ENCODE measurements at regions not wholly inside any gene's neighbourhood (a gene's known extent, or its start where the extent isn't known, plus 50 kb on each side); places are given as distances from the start of the nearest gene placed in this dataset.

GRCh38 chr5:141745390-141745789, 63.4 kb upstream of the ARAP3 start:
- intact Hi-C loops (cut with micrococcal nuclease) = no loop called here
- POLR2A ChIA-PET = no interaction called here
- no TSS peak for BruUV-seq (replicated peaks)

More at GRCh38 chr5:141745390-141745789, 63.4 kb upstream of the ARAP3 start:
- no peak overlapping the region for H3K27ac ChIP-seq (ENCODE audit: low read depth, low read length)
- H2AFZ ChIP-seq (ENCODE audit: low read depth, low read length, poor library complexity, severe bottlenecking) = no peak overlapping the region
- no peaks in the 10 kb centered on the region; a peak in 1 of 4 replicates for H3K4me1 ChIP-seq (ENCODE audit: control insufficient read depth in 1 of 2, insufficient read depth in 2 of 2, low read length in 2 of 2)
- H3K36me3 ChIP-seq (ENCODE audit: control insufficient read depth in 1 of 2, insufficient read depth in 2 of 2, low read length in 2 of 2) = no peaks in the 10 kb centered on the region
- ChIA-PET RAD21 (ENCODE audit: low non-redundant PET in 1 of 2, low total read pairs in 2 of 2, uncharacterized antibody in 2 of 2, unreplicated experiment in 2 of 2) (no interaction called here), CTCF (no interaction called here)
- H3K9me2 ChIP-seq (ENCODE audit: insufficient read depth) = no peaks in the 10 kb centered on the region
- no peak overlapping the region for H3K9ac ChIP-seq (ENCODE audit: low read length)
- no peak for DNase-seq (ENCODE audit: low read depth, low spot score)
- peaks cover 57% of the 10 kb centered on the region for H3K27me3 ChIP-seq (ENCODE audit: insufficient read depth, low read length)
- no peaks in the 10 kb centered on the region for H3K9me3 ChIP-seq (ENCODE audit: control insufficient read depth in 1 of 2, insufficient read depth in 1 of 2, low read depth in 1 of 2, low read length in 2 of 2)
- no peaks in the 10 kb centered on the region for H4K20me1 ChIP-seq (ENCODE audit: insufficient read depth)
- no peak for ATAC-seq
- TF ChIP-seq RAD21 (IDR thresholded peaks at IDR 0.05; ENCODE audit: low read depth) (no peak), EZH2 (IDR thresholded peaks at IDR 0.05) (no peak), JUND (IDR thresholded peaks at IDR 0.05) (no peak), POLR2A (IDR thresholded peaks at IDR 0.05; ENCODE audit: borderline replicate concordance, extremely low read depth, insufficient read depth, insufficient read length) (no peak), POLR2AphosphoS5 (IDR thresholded peaks at IDR 0.05; ENCODE audit: low read depth, low read length) (no peak), ZBTB33 (IDR thresholded peaks at IDR 0.05; ENCODE audit: extremely low read depth, insufficient replicate concordance, low read length) (no peak), EZH2phosphoT487 (IDR thresholded peaks at IDR 0.05; ENCODE audit: borderline replicate concordance) (no peak), FOSL1 (IDR thresholded peaks at IDR 0.05; ENCODE audit: low read depth) (no peak), ZFX (IDR thresholded peaks at IDR 0.05) (no peak), EGR1 (IDR thresholded peaks at IDR 0.05; ENCODE audit: low read depth) (no peak), ATF3 (IDR thresholded peaks at IDR 0.05) (no peak), SP1 (IDR thresholded peaks at IDR 0.05; ENCODE audit: low read depth) (no peak), SRF (IDR thresholded peaks at IDR 0.05; ENCODE audit: low read depth) (no peak), CTCF (IDR thresholded peaks at IDR 0.05 in 2 of 3, conservative IDR thresholded peaks at IDR 0.05 in 1 of 3; ENCODE audit: borderline replicate concordance in 1 of 3, insufficient read depth in 1 of 3, low read depth in 2 of 3, low read length in 2 of 3) (no peak)
- TF ChIP-seq, protein P1, sequence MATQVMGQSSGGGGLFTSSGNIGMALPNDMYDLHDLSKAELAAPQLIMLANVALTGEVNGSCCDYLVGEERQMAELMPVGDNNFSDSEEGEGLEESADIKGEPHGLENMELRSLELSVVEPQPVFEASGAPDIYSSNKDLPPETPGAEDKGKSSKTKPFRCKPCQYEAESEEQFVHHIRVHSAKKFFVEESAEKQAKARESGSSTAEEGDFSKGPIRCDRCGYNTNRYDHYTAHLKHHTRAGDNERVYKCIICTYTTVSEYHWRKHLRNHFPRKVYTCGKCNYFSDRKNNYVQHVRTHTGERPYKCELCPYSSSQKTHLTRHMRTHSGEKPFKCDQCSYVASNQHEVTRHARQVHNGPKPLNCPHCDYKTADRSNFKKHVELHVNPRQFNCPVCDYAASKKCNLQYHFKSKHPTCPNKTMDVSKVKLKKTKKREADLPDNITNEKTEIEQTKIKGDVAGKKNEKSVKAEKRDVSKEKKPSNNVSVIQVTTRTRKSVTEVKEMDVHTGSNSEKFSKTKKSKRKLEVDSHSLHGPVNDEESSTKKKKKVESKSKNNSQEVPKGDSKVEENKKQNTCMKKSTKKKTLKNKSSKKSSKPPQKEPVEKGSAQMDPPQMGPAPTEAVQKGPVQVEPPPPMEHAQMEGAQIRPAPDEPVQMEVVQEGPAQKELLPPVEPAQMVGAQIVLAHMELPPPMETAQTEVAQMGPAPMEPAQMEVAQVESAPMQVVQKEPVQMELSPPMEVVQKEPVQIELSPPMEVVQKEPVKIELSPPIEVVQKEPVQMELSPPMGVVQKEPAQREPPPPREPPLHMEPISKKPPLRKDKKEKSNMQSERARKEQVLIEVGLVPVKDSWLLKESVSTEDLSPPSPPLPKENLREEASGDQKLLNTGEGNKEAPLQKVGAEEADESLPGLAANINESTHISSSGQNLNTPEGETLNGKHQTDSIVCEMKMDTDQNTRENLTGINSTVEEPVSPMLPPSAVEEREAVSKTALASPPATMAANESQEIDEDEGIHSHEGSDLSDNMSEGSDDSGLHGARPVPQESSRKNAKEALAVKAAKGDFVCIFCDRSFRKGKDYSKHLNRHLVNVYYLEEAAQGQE (IDR thresholded peaks at IDR 0.05; ENCODE audit: low read depth) = no peak
- H3K4me2 ChIP-seq (ENCODE audit: low read length) = no peak overlapping the region
- no peak overlapping the region for H3K4me3 ChIP-seq (replicated peaks in 1 of 2; ENCODE audit: low read depth in 1 of 2, low read length in 2 of 2)
- no peaks in the 10 kb centered on the region for H3K79me2 ChIP-seq (ENCODE audit: insufficient read depth, low read length)

All from HCT116 (cell line).